GM20000 (cell line): ENCODE measurements at regions not wholly inside any gene's neighbourhood (a gene's known extent, or its start where the extent isn't known, plus 50 kb on each side); places are given as distances from the start of the nearest gene placed in this dataset.
"Not testable (repeated sequence)": the region's sequence is repeated elsewhere in the genome, so short reads cannot be mapped to it uniquely, and the experiment has no call there.

Experiments
- DNase-seq: peaks from one replicate; pipeline ENCODE4 v3.0.0; 2012; ENCODE audit warnings: low spot score
- TF ChIP-seq, protein P1 (sequence below): IDR thresholded peaks from 2 replicates; pipeline ENCODE4 v1.5.1; 2012; ENCODE audit warnings: mild to moderate bottlenecking, control low read depth; ENCODE audit errors: extremely low read depth, missing control alignments

DNA sequence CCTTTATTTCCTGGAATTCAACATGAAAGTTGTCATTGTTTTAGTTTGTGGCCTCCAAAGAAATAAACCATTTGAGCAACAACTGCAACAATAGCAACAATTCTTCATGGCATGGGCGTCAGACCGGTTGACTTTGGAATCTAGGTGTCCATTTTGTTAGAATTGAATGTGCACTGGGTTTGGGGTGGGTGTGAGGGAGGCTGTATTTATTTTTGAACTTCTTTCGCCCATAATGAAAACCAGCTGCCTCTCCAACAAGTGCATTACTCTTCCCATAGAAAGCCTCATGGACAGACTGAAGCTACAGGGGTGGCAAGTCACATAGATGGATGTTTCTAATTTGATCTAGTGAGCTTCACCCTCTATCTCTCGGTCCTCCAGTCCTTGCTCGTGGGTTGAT, 85.4 kb downstream of the ADAMTS15 start:
- TF ChIP-seq, protein P1, sequence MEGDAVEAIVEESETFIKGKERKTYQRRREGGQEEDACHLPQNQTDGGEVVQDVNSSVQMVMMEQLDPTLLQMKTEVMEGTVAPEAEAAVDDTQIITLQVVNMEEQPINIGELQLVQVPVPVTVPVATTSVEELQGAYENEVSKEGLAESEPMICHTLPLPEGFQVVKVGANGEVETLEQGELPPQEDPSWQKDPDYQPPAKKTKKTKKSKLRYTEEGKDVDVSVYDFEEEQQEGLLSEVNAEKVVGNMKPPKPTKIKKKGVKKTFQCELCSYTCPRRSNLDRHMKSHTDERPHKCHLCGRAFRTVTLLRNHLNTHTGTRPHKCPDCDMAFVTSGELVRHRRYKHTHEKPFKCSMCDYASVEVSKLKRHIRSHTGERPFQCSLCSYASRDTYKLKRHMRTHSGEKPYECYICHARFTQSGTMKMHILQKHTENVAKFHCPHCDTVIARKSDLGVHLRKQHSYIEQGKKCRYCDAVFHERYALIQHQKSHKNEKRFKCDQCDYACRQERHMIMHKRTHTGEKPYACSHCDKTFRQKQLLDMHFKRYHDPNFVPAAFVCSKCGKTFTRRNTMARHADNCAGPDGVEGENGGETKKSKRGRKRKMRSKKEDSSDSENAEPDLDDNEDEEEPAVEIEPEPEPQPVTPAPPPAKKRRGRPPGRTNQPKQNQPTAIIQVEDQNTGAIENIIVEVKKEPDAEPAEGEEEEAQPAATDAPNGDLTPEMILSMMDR = no peak
- DNase-seq = no peak

DNA sequence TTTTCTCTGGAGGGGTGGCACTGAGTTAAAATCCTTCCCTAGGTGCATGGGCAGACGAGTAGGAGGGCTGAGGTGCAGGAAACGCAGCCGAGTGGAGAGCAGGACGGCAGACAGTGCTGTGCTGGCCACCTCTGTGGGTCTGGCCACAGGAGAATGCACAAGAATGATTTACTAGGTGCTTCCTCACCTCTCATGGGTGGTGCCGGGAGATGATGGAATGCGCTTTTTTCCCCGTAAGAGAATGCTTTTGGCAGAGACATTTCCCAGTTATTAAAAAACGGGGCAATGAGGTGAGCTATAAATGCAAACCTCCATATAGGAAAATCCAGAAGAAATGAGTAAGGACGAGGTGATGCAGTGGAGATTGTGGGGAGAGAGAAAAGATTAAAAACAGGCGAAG, 86.1 kb downstream of the ADAMTS15 start:
- TF ChIP-seq, protein P1 = no peak
- DNase-seq = no peak

DNA sequence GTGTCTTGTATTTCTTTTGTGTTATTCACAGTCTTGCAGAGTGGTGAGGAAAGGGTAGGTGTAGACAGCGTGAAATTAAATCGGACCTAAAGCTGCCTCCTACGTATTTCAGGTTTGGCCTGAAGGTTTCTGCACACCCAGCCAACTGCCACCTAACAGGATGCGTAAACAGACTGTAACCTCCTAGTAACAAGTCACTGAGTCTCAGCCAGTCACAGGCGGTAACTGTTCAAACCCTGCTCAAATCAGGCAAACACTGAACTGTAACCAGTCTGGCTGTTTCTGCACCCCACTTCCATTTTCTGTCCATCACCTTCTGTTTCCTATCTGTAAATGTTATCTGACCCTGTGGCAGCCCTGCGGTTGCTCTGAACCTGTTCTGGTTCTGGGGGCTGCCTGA, 87.1 kb downstream of the ADAMTS15 start:
- no peak for DNase-seq
- TF ChIP-seq, protein P1 = no peak

DNA sequence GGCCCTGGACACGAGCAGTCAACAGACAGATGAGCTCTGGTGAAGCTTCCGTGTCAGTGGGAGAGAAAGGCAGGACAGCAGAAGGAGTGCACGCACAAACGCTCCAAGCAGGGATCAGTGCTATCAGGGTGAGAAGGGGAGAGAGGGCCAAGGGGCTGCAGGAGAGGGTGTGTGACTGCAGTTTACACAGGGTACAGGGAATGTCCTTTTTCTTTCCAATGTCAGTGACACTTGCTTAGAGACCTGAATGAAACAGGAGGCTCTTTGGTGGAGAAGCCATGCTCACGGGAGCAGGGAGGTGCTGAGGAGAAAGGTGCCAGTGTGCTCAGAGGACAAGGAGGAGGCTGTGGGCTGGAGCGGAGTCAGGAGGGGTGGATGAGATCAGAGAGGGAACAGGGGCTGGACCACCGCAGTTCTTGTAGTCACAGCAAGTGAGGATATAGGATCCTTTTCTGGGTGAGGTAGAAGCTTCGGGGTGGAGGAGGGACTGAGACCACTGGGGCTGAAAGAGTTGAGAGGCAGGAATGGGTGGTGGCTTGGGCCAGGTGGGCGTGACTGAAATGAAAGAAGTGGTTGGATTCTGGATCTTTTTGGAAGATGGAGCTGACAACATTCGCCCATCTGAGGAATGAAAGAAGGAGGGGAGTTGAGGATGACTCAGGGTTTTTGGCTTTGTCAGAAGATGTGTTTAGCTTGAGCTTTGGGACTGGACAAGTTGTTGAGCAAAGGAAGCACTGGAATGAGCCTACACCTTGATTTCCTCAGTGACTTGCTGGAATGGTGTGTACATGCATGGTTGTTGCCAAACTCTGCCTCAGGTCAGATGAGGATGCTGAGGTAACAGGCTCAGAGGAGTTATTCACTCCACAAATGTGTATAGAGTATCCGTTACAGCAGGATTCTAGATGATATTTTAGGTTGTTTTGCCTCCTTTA, 87.9 kb downstream of the ADAMTS15 start:
- DNase-seq = no peak

DNA sequence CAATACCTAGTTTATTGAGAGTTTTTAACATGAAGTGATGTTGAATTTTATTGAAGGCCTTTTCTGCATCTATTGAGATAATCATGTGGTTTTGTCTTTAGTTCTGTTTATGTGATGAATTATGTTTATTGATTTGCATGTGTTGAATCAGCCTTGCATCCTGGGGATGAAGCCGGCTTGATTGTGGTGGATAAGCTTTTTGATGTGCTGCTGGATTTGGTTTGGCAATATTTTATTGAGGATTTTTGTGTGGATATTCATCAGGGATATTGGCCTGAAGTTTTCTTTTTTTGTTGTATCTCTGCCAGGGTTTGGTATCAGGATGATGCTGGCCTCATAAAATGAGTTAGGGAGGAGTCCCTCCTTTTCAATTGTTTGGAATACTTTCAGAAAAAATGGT, 91.2 kb downstream of the ADAMTS15 start:
- not testable (repeated sequence) for DNase-seq

More for the DNA sequence above, 87.9 kb downstream of the ADAMTS15 start:
- TF ChIP-seq, protein P1 = no peak

DNA sequence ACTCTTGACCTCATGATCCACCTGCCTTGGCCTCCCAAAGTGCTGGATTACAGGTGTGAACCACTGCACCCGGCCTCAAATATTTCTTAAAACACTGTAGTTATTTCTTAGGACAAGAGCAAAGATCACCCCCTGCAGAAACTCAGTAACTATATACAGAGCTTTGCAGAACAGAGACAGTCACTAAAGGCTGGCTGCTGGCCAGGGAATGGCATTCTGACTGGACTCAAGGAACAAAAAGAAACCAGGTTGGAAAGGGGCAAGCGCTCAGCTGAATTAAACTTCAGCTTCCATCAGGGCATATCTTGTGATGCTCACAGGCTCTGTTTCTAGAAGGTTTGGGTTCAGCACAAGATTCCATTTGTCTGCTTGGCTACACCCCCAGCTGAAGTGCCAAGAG, 95.8 kb downstream of the ADAMTS15 start:
- no peak for DNase-seq
- TF ChIP-seq, protein P1 = no peak

DNA sequence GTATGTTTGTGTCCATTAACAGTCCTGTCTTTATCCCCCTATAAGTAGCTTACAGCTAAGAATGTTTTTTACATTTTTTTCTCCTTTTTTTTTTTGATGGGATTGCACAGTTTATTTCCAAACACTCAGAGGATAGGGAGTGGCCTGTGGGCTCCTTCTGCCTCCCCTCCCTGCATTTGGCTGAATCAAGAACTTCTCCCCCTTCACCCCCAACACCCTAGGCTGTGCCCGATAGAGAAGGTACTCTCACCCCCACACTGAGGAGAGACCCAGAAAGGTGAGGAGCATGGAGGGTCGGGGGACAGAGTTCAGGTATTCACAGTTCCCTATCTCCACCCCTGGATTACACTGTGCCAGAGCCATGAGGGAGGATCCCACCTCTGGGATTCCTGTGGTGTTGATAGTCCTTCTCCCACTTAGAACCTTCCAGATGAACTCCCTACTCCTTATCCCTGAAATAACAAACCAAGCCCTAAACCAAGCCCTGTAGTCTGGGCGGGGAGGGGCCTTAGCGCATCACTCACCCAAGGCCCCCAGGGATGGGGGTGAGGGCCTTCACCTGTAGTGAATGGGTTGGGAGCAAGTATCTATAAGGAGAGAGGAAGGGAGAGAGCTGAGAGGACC, 97.1 kb downstream of the ADAMTS15 start:
- TF ChIP-seq, protein P1 = no peak
- no peak for DNase-seq
